Naive thymus-derived CD4-positive, alpha-beta T cell (primary cell): ENCODE measurements at regions not wholly inside any gene's neighbourhood (a gene's known extent, or its start where the extent isn't known, plus 50 kb on each side); places are given as distances from the start of the nearest gene placed in this dataset.

Experiments used
- ATAC-seq: fragments of 150-1000 bp; cut with Tn5 transposase; 2 replicates; pipeline ENCODE4 v1.10.0; 2021; ENCODE audit warnings: mild to moderate bottlenecking, moderate library complexity
- CTCF ChIA-PET: fragments of 350-600 bp; sonication (Branson Sonifier 250); formaldehyde crosslinking; loops from one replicate; lab custom pipeline; 2021; ENCODE audit warnings: antibody characterized with exemption; lab: Charles Lee
- POLR2A ChIA-PET: fragments of 350-600 bp; sonication (Branson Sonifier 250); formaldehyde crosslinking; loops from one replicate; lab custom pipeline; 2021; ENCODE audit warnings: antibody characterized with exemption, inconsistent platforms; lab: Charles Lee
- DNase-seq, 9 donors: peaks; one replicate each; pipeline versions ENCODE4 v3.0.0 to v3.0.0-alpha.2; 2020 to 2022; ENCODE audit warnings: mixed read lengths in 1 of 9
- H3K27ac ChIP-seq: one replicate; pipeline ENCODE4 v1.7.0; 2013; ENCODE audit warnings: mild to moderate bottlenecking, low read depth, low read length, moderate library complexity
- H3K27me3 ChIP-seq, 2 donors: one replicate each; pipeline ENCODE4 v1.7.0; 2013; ENCODE audit warnings: low read length in 2 of 2, mild to moderate bottlenecking in 2 of 2, moderate library complexity in 2 of 2; ENCODE audit not compliant: control insufficient read depth in 2 of 2, insufficient read depth in 2 of 2
- H3K36me3 ChIP-seq, 3 experiments: 1 replicate in 2 of 3; 2 replicates in 1 of 3; pipeline ENCODE4 v1.7.0; 2013; ENCODE audit warnings: low read length in 3 of 3, mild to moderate bottlenecking in 3 of 3, moderate library complexity in 1 of 3; ENCODE audit not compliant: insufficient read depth in 3 of 3, control insufficient read depth in 2 of 3
- H3K4me1 ChIP-seq, 2 donors: one replicate each; pipeline ENCODE4 v1.7.0; 2013; ENCODE audit warnings: low read length in 2 of 2, mild to moderate bottlenecking in 2 of 2, moderate library complexity in 1 of 2; ENCODE audit not compliant: control insufficient read depth in 2 of 2, insufficient read depth in 2 of 2
- H3K4me3 ChIP-seq: 2 replicates; pipeline ENCODE4 v1.7.0; 2013; ENCODE audit warnings: mild to moderate bottlenecking, low read length
- H3K9me3 ChIP-seq, 3 experiments: 1 replicate in 2 of 3; 2 replicates in 1 of 3; pipeline ENCODE4 v1.7.0; 2013; ENCODE audit warnings: low read length in 3 of 3; ENCODE audit not compliant: control insufficient read depth in 2 of 3
- H3K27ac Mint-ChIP-seq, 9 donors: one replicate each; pipeline ENCODE4 v1.8.0; 2020 to 2022; ENCODE audit warnings: mixed read lengths in 9 of 9, mild to moderate bottlenecking in 8 of 9, moderate library complexity in 5 of 9, inconsistent platforms in 2 of 9
- H3K27me3 Mint-ChIP-seq, 5 donors: one replicate each; pipeline ENCODE4 v1.8.0; 2021 to 2022; ENCODE audit warnings: mixed read lengths in 5 of 5, mild to moderate bottlenecking in 1 of 5
- H3K36me3 Mint-ChIP-seq, 5 donors: one replicate each; pipeline ENCODE4 v1.8.0; 2020 to 2022; ENCODE audit warnings: mixed read lengths in 5 of 5, mild to moderate bottlenecking in 3 of 5, inconsistent platforms in 1 of 5
- H3K4me1 Mint-ChIP-seq, 7 donors: one replicate each; pipeline ENCODE4 v1.8.0; 2020 to 2022; ENCODE audit warnings: mixed read lengths in 7 of 7, mild to moderate bottlenecking in 3 of 7, inconsistent platforms in 1 of 7
- H3K4me3 Mint-ChIP-seq, 10 donors: one replicate each; pipeline ENCODE4 v1.8.0; 2020 to 2022; ENCODE audit warnings: mild to moderate bottlenecking in 10 of 10, mixed read lengths in 10 of 10, moderate library complexity in 6 of 10, inconsistent platforms in 2 of 10
- H3K9me3 Mint-ChIP-seq, 11 donors: one replicate each; pipeline ENCODE4 v1.8.0; 2020 to 2022; ENCODE audit warnings: mixed read lengths in 11 of 11, mild to moderate bottlenecking in 4 of 11, inconsistent platforms in 1 of 11, moderate library complexity in 1 of 11
- intact Hi-C, 2 donors: fragments of 100-400 bp; cut with micrococcal nuclease; formaldehyde crosslinking; loops; one replicate each; pipeline ENCODE4 v1.15.1; 2023

DNA sequence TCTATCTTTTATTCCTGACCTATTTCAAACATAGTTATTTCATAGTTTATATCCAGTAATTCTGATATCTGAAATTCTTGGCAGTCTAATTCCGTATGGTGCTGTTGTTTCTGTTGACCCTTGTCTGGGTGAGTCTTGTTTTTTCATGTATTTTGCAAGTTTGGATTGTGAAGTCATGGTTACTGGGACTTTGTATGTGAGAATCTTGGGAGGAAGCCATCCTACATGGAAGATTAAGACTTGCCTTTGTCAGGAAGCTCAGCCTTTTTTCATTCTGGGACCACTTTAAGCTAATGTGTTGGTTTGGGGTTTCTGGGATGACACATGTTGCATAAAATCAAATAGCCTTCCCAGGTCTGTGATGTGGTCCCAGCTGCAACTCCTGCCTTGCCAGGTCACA lies 191.6 kb upstream of the E2F7 start:
- no peak for DNase-seq
- no peak overlapping the region for H3K27ac Mint-ChIP-seq
- intact Hi-C loops: no loop called here
- no peak for ATAC-seq
- peaks cover 0 to 19% (median 4%) of the 10 kb centered on the region in 11 donors for H3K9me3 Mint-ChIP-seq
- Histone ChIP-seq H3K4me3 (no peak overlapping the region), H3K27me3 (no peaks in the 10 kb centered on the region), H3K9me3 (no peaks in the 10 kb centered on the region), H3K36me3 (no peaks in the 10 kb centered on the region), H3K4me1 (no peaks in the 10 kb centered on the region), H3K27ac (no peak overlapping the region)
- POLR2A ChIA-PET: no interaction called here
- no peaks in the 10 kb centered on the region for H3K36me3 Mint-ChIP-seq
- no peaks in the 10 kb centered on the region for H3K4me1 Mint-ChIP-seq
- CTCF ChIA-PET: no interaction called here
- H3K27me3 Mint-ChIP-seq: no peaks in the 10 kb centered on the region
- H3K4me3 Mint-ChIP-seq: no peak overlapping the region

DNA sequence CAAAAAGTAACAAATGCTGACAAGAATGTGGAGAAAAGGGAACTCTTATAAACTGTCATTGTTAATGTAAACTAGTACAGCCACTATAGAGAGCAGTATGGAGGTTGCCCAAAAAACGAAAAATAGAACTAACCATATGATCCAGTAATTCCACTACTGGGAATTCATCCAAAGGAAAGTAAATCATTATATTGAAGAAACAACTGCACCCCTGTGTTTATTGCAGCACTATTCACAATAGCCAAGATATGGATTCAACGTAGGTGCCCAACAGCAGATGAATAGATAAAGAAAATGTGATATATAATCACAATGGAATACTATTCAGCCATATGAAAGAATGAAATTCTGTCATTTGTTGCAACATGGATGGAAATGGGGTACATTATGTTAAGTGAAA lies 188.0 kb upstream of the E2F7 start:
- intact Hi-C loops: no loop called here
- Histone ChIP-seq H3K4me1 (no peaks in the 10 kb centered on the region), H3K27ac (no peak overlapping the region), H3K9me3 (no peaks in the 10 kb centered on the region), H3K36me3 (no peaks in the 10 kb centered on the region), H3K27me3 (no peaks in the 10 kb centered on the region), H3K4me3 (no peak overlapping the region)
- ChIA-PET CTCF (no interaction called here), POLR2A (no interaction called here)
- ATAC-seq (no peak), DNase-seq (no peak)
- Mint-ChIP-seq H3K9me3 (peaks cover 0 to 9% (median 2%) of the 10 kb centered on the region in 11 donors), H3K27me3 (no peaks in the 10 kb centered on the region), H3K36me3 (no peaks in the 10 kb centered on the region), H3K4me3 (no peak overlapping the region), H3K4me1 (no peaks in the 10 kb centered on the region), H3K27ac (no peak overlapping the region)

DNA sequence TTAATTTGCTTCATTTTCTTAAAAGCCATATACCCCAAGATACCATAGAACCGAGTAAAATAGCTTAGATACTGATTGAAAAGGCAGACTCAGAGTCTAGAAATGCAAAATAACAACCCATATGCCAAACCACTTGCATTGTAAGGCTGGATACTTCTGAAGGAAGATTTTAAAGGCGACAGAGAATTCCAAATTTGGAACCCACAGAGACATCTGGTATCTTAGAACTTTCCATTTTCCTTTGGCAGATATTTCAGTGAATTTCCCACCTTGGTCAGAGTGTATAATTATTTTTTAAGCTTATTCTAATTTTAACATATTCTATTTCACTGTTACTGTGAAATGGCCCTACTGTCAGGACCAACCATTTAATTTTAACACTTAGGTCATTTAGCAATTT lies 186.4 kb upstream of the E2F7 start:
- no peak for ATAC-seq

DNA sequence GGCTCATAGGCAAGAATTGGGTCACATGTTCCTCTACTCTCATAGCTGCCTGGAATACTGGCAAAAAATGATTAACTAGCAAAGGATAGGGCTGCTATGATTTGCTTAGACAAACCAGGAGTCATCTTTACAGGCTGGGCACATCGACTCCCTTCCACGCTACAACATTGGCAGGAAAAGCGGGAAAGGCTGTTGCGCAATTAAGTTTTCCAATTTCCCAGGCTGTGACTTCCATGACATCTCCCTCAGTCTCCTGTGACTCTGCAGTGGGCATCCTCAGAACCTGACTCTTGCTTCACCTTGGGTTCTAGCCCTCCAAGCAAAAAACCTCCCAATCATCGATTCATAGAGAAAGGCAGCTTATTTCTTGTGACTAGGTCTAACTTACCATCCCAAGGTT lies 184.5 kb upstream of the E2F7 start:
- CTCF ChIA-PET: interaction anchor here (0.6 kb wide), 1 partner anchor 126 kb away, joined by 3 read pairs; no protein-coding TSS in a partner anchor

More for the DNA sequence above, 186.4 kb upstream of the E2F7 start:
- Mint-ChIP-seq H3K27me3 (no peaks in the 10 kb centered on the region), H3K4me1 (no peaks in the 10 kb centered on the region), H3K36me3 (no peaks in the 10 kb centered on the region), H3K27ac (no peak overlapping the region), H3K9me3 (peaks cover 0 to 6% (median 0%) of the 10 kb centered on the region in 11 donors), H3K4me3 (no peak overlapping the region)
- H3K4me1 ChIP-seq: no peaks in the 10 kb centered on the region
- no peaks in the 10 kb centered on the region for H3K36me3 ChIP-seq
- intact Hi-C loops: no loop called here
- POLR2A ChIA-PET: no interaction called here
- no peak overlapping the region for H3K27ac ChIP-seq
- no peaks in the 10 kb centered on the region for H3K9me3 ChIP-seq
- DNase-seq: no peak
- CTCF ChIA-PET: no interaction called here
- H3K27me3 ChIP-seq: no peaks in the 10 kb centered on the region
- H3K4me3 ChIP-seq: no peak overlapping the region

DNA sequence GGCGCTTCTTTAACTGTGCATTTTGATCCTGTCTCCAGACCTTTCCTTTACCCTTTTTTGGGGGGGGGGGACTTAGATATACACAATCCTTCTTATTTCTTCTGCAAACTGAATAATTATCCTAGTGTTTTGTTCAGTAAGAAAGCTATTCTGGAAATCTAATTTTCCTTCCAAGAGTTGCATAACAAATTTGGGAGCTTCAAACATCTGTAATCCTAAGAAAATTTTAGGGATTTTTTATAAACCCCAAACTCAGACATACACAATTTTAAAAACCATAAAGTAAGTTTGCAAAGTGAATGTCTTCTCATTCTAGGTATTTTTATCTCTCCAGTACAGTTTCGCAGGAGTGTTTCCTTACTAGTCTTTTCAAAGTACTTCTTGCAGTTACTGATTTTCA lies 182.7 kb upstream of the E2F7 start:
- H3K36me3 ChIP-seq: no peaks in the 10 kb centered on the region
- Mint-ChIP-seq H3K4me1 (no peaks in the 10 kb centered on the region), H3K27ac (no peak overlapping the region), H3K4me3 (no peak overlapping the region), H3K36me3 (no peaks in the 10 kb centered on the region), H3K27me3 (no peaks in the 10 kb centered on the region), H3K9me3 (peaks cover 0 to 5% (median 0%) of the 10 kb centered on the region in 11 donors)
- ATAC-seq (no peak), DNase-seq (no peak)
- intact Hi-C loops: no loop called here
- H3K9me3 ChIP-seq: no peaks in the 10 kb centered on the region
- CTCF ChIA-PET: no interaction called here
- no peak overlapping the region for H3K4me3 ChIP-seq
- H3K4me1 ChIP-seq: no peaks in the 10 kb centered on the region
- H3K27ac ChIP-seq: no peak overlapping the region
- no peaks in the 10 kb centered on the region for H3K27me3 ChIP-seq
- POLR2A ChIA-PET: no interaction called here

More for the DNA sequence above, 184.5 kb upstream of the E2F7 start:
- no peak overlapping the region for H3K4me3 ChIP-seq
- ATAC-seq (no peak), DNase-seq (no peak)
- peaks cover 0 to 5% (median 0%) of the 10 kb centered on the region in 11 donors for H3K9me3 Mint-ChIP-seq
- no peaks in the 10 kb centered on the region for H3K27me3 ChIP-seq
- H3K27me3 Mint-ChIP-seq: no peaks in the 10 kb centered on the region
- H3K36me3 ChIP-seq: no peaks in the 10 kb centered on the region
- H3K27ac ChIP-seq: no peak overlapping the region
- H3K4me1 Mint-ChIP-seq: no peaks in the 10 kb centered on the region
- H3K27ac Mint-ChIP-seq: no peak overlapping the region
- H3K4me3 Mint-ChIP-seq: no peak overlapping the region
- POLR2A ChIA-PET: no interaction called here
- intact Hi-C loops: no loop called here
- no peaks in the 10 kb centered on the region for H3K9me3 ChIP-seq
- H3K4me1 ChIP-seq: no peaks in the 10 kb centered on the region
- H3K36me3 Mint-ChIP-seq: no peaks in the 10 kb centered on the region

DNA sequence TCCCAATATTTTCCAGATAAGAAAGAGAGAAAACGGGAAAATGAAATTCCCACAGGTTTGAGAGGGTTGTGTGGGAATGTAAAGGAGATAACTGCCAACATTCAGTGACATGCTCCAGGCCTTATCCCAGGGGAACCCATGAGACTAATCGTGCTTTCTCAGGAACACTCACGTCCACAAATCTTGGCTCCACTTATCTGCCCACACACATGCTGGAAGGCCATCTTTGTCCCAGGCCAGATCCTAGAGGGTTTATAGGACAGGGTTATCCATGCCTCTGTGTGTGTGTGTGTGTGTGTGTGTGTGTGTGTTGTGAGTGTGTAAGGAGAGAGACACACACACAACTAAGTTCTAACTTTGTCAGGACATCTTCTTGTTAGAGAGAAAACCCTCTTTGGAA lies 182.2 kb upstream of the E2F7 start:
- H3K9me3 ChIP-seq: no peaks in the 10 kb centered on the region
- Mint-ChIP-seq H3K4me3 (no peak overlapping the region), H3K27me3 (no peaks in the 10 kb centered on the region), H3K9me3 (peaks cover 0 to 5% (median 0%) of the 10 kb centered on the region in 11 donors), H3K36me3 (no peaks in the 10 kb centered on the region), H3K4me1 (no peaks in the 10 kb centered on the region), H3K27ac (no peak overlapping the region)
- no peak overlapping the region for H3K27ac ChIP-seq
- no peaks in the 10 kb centered on the region for H3K4me1 ChIP-seq
- H3K27me3 ChIP-seq: no peaks in the 10 kb centered on the region
- H3K4me3 ChIP-seq: no peak overlapping the region
- no peak for DNase-seq
- ChIA-PET POLR2A (no interaction called here), CTCF (no interaction called here)
- H3K36me3 ChIP-seq: no peaks in the 10 kb centered on the region
- intact Hi-C loops: no loop called here
- ATAC-seq: no peak

DNA sequence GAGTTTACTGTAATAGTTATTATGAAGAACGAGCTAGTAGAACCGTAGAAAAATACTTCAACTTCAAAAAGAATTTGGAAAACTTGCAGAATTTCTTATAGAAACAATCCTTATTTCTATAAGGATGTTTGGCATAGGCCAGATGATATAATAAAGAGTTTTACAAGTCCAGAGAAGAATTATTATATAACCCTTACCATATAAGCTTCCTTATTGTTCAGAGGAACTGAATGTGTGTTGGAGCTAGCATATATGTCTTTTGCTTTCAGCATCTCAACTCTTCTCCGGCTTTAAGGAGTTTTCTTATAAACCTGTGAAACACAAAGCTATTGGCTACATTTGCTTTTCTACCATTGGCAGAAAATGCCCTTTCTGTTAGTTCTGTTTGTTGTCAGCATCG lies 178.0 kb upstream of the E2F7 start:
- H3K36me3 Mint-ChIP-seq: no peaks in the 10 kb centered on the region
- Histone ChIP-seq H3K4me1 (no peaks in the 10 kb centered on the region), H3K27me3 (no peaks in the 10 kb centered on the region), H3K9me3 (no peaks in the 10 kb centered on the region), H3K27ac (no peak overlapping the region), H3K4me3 (no peak overlapping the region), H3K36me3 (no peaks in the 10 kb centered on the region)
- no peaks in the 10 kb centered on the region for H3K27me3 Mint-ChIP-seq
- H3K4me3 Mint-ChIP-seq: no peak overlapping the region
- ATAC-seq (no peak), DNase-seq (no peak)
- ChIA-PET POLR2A (no interaction called here), CTCF (no interaction called here)
- peaks cover 0 to 3% (median 0%) of the 10 kb centered on the region in 11 donors for H3K9me3 Mint-ChIP-seq
- intact Hi-C loops: no loop called here
- no peaks in the 10 kb centered on the region for H3K4me1 Mint-ChIP-seq
- no peak overlapping the region for H3K27ac Mint-ChIP-seq
